ENCODE measurements at regions not wholly inside any gene's neighbourhood (a gene's known extent, or its start where the extent isn't known, plus 50 kb on each side); places are given as distances from the start of the nearest gene placed in this dataset.
A peak's percentile ranks its signal among the peaks of the same experiment; 100 is the strongest.

- DNase-seq, result no peak
Measured at GRCh38 chr9:91042541-91042940, 240.9 kb downstream of the SYK start.

- no peak for DNase-seq
Measured at GRCh38 chr9:91043056-91043810, 241.6 kb downstream of the SYK start.

- DNase-seq, result no peak
Measured at GRCh38 chr9:91043811-91044175, 242.2 kb downstream of the SYK start.

- no peak for DNase-seq
Measured at GRCh38 chr9:91044354-91044753, 242.7 kb downstream of the SYK start.

GRCh38 chr9:91045041-91045440 is 243.4 kb downstream of the SYK start:
- no peak for DNase-seq

GRCh38 chr9:91047529-91047928 is 245.9 kb downstream of the SYK start:
- DNase-seq, result no peak

GRCh38 chr9:91047993-91048607 is 246.5 kb downstream of the SYK start:
- DNase-seq, result no peak

- DNase-seq, result no peak
Measured at GRCh38 chr9:91048749-91049148, 247.1 kb downstream of the SYK start.

- no peak for DNase-seq
Measured at GRCh38 chr9:91053824-91054223, 252.2 kb downstream of the SYK start.

- DNase-seq, result no peak
Measured at GRCh38 chr9:91055845-91056244, 254.2 kb downstream of the SYK start.

- DNase-seq, result no peak
Measured at GRCh38 chr9:91056486-91056885, 254.9 kb downstream of the SYK start.

GRCh38 chr9:91056917-91057316 is 255.3 kb downstream of the SYK start:
- no peak for DNase-seq

GRCh38 chr9:91059713-91060112 is 258.1 kb downstream of the SYK start:
- no peak for DNase-seq

- DNase-seq, result no peak
Measured at GRCh38 chr9:91060520-91061343, 259.1 kb downstream of the SYK start.

- DNase-seq, result peak; percentile 9 to 23
Measured at GRCh38 chr9:91061506-91061905, 259.9 kb downstream of the SYK start.

GRCh38 chr9:91062281-91062680 is 260.7 kb downstream of the SYK start:
- DNase-seq, result no peak

GRCh38 chr9:91063471-91063870 is 261.9 kb downstream of the SYK start:
- no peak for DNase-seq

- no peak for DNase-seq
Measured at GRCh38 chr9:91065231-91066041, 263.8 kb downstream of the SYK start.

- no peak for DNase-seq
Measured at GRCh38 chr9:91066042-91066415, 264.4 kb downstream of the SYK start.

GRCh38 chr9:91066856-91067255 is 265.2 kb downstream of the SYK start:
- DNase-seq, result no peak

GRCh38 chr9:91067306-91067860 is 265.8 kb downstream of the SYK start:
- no peak for DNase-seq

GRCh38 chr9:91071184-91071990 is 269.8 kb downstream of the SYK start:
- DNase-seq, result no peak
